HG02588 (cell line): ENCODE measurements at regions not wholly inside any gene's neighbourhood (a gene's known extent, or its start where the extent isn't known, plus 50 kb on each side); places are given as distances from the start of the nearest gene placed in this dataset.

ENCODE experiments used
- ATAC-seq: cut with Tn5 transposase; IDR thresholded peaks from one replicate; pipeline ENCODE4 v1.9.1; 2021; ENCODE audit warnings: mild to moderate bottlenecking, moderate library complexity; ENCODE audit not compliant: unreplicated experiment

GRCh38 chr6:87815449-87815848, 113.4 kb upstream of the AKIRIN2 start:
- no peak for ATAC-seq

GRCh38 chr6:87808005-87808757, 106.1 kb upstream of the AKIRIN2 start:
- ATAC-seq = no peak

- peak; percentile 79 for ATAC-seq
These were observed 105.4 kb upstream of the AKIRIN2 start for GRCh38 chr6:87807475-87807874.

GRCh38 chr6:87806635-87807034, 104.6 kb upstream of the AKIRIN2 start:
- no peak for ATAC-seq

GRCh38 chr6:87806099-87806498, 104.1 kb upstream of the AKIRIN2 start:
- ATAC-seq = no peak

GRCh38 chr6:87803791-87804190, 101.8 kb upstream of the AKIRIN2 start:
- no peak for ATAC-seq

GRCh38 chr6:87799651-87800050, 97.6 kb upstream of the AKIRIN2 start:
- ATAC-seq = no peak

- ATAC-seq = no peak
These were observed 96.6 kb upstream of the AKIRIN2 start for GRCh38 chr6:87798393-87799278.

- ATAC-seq = no peak
These were observed 93.2 kb upstream of the AKIRIN2 start for GRCh38 chr6:87794922-87795885.

- ATAC-seq = no peak
These were observed 91.3 kb upstream of the AKIRIN2 start for GRCh38 chr6:87793315-87793714.

- ATAC-seq = no peak
These were observed 89.9 kb upstream of the AKIRIN2 start for GRCh38 chr6:87791982-87792381.

- ATAC-seq = no peak
These were observed 89.5 kb upstream of the AKIRIN2 start for GRCh38 chr6:87791485-87791884.

- no peak for ATAC-seq
These were observed 89.0 kb upstream of the AKIRIN2 start for GRCh38 chr6:87791029-87791428.

GRCh38 chr6:87789900-87790290, 87.9 kb upstream of the AKIRIN2 start:
- ATAC-seq = no peak

- no peak for ATAC-seq
These were observed 87.3 kb upstream of the AKIRIN2 start for GRCh38 chr6:87789198-87789899.

GRCh38 chr6:87788141-87788540, 86.1 kb upstream of the AKIRIN2 start:
- no peak for ATAC-seq

- ATAC-seq = no peak
These were observed 83.3 kb upstream of the AKIRIN2 start for GRCh38 chr6:87785229-87785862.

GRCh38 chr6:87784690-87785089, 82.7 kb upstream of the AKIRIN2 start:
- no peak for ATAC-seq

- ATAC-seq = no peak
These were observed 82.0 kb upstream of the AKIRIN2 start for GRCh38 chr6:87784051-87784450.

GRCh38 chr6:87779542-87779941, 77.5 kb upstream of the AKIRIN2 start:
- no peak for ATAC-seq
